Effector CD4-positive, alpha-beta T cell (primary cell): ENCODE measurements at regions not wholly inside any gene's neighbourhood (a gene's known extent, or its start where the extent isn't known, plus 50 kb on each side); places are given as distances from the start of the nearest gene placed in this dataset.

Source experiments
- DNase-seq: peaks from one replicate; pipeline ENCODE4 v3.0.0-alpha.2; 2020

DNA sequence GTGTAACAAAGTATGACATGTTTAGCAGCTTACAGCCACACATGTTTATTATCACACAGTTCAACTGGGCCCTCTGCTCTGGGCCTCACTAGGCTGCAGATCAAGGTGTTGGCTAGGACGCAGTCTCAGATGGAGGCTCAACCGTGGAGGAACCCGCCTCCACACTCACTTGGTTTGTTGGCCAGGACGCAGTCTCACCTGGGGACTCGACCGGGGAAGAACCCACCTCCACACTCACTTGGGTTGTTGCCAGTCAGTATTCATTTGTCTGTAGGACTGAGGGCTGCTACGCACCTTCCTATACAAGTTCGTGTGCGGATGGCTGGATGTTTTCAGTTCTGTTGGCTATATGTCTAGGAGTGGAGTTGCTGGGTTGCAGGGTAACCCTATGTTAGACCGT lies 240.7 kb upstream of the CIBAR2 start:
- DNase-seq: no peak

DNA sequence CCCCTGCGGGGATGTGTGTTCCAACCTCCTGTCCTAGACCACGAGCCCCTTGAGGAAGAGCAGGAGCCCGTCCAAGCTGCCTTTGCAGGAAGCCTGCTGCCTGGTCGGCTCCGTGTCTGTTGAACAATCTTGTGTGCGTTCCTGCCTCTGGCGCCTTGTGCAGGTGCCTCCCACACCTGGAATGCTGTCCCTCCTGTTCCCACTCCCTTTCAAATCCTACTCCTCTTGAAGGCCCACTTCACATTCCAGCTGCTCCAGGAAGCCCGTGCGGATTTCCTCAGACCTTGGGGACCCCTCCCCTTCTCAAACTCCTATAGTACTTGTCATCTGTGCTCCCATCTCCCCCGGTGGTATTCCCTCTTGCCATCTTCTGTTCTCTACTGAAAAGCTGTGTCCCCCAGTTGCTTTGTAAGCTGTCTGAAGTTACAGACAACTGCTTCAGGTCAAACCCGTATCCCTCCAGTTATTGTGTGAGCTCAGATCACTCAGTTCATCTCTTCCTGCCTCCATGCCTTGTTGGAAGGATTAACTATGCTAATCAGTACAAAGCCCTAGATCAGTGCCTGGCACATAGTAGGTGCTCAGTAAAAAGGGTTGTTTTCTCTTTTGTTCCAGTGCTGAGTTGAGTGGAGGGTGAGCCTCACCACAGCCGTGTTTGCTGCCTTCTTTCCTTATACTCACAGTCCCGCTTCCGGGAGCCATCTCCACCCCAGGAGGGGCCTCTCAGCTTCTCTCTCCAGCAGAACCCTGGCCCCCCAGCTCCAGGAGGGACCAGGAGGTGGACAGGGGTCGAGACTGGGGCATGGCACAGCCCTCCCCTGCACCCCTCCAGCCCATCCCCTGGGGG lies 241.8 kb upstream of the CIBAR2 start:
- no peak for DNase-seq

DNA sequence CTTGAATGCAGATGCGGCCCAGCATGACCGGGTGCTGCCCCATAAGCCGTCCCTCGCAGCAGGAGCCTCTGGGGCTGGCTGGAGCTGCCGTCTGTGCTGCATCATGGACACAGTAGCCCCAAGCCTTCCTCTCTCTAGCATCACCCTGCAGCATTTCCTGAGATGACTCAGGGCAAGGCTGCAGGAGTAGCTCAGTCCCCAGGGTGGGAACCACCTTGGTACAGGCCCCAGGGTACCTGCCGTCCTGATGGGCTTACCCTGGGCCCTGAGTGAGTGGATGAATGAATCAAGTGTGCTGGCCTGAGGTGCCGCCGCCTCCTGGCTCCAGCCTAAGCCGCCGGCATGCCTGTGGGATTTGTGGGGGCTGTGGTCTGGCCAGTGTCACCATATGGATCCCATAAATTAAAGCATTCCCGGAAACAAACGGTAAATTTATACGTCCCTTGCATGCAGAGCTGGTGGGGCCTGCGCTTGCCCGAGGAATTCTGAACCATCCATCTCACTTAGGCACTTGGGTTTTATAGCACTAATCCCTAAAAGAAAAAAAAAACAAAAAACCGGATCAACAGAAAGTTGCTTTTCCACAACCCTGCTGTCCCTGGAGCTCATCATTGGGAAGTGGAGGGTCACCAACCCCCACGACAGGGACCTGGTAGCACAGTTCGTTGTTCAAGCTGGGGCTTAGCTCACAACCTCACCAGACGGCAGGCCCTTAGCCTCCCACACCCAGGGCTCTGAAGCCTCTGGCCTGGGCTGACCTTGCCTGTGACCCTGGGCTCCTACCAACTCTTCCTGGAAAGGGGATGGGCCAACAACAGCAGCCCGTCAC lies 242.6 kb upstream of the CIBAR2 start:
- no peak for DNase-seq

DNA sequence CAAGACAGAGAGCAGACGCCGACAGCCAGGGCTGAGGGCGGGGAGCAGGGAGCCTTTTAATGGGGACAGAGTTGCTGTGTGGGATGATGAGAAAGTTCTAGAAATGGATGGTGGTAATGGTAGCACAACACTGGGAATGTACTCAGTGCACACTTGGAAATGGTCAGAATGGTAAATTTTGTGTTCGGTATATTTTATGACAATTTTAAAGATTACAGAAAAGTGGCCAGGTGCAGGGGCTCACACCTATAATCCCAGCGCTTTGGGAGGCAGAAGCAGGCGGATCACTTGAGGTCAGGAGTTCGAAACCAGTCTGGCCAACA lies 243.2 kb upstream of the CIBAR2 start:
- DNase-seq: no peak

GRCh38 chr16:85356157-85356556 lies 243.9 kb upstream of the CIBAR2 start:
- DNase-seq: no peak

GRCh38 chr16:85357323-85357722 lies 245.1 kb upstream of the CIBAR2 start:
- DNase-seq: no peak

GRCh38 chr16:85357924-85358505 lies 245.7 kb upstream of the CIBAR2 start:
- no peak for DNase-seq

DNA sequence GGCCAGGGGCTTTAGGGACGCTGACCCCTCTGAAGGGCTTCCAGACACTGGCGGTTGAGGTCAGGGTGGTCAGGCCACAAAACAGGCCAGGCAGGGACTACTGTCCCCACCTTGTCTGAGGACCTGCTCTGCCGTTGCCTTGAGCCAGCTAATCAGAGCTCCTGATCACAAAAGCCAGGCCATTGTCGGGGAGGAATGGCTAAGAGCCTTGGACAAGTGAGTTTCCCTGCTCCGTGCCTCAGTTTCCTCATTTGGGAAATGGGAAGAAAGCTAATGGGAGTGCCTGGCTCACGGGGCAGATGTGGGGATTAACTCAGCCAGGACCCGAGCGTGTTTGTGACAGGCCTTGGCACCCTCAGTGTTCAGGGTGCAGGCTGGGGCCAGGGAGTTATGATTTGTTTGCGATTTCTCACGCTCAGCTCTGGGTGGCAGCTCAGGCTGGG lies 246.5 kb upstream of the CIBAR2 start:
- DNase-seq: no peak

- no peak for DNase-seq
Observed at GRCh38 chr16:85359147-85359822, 247.0 kb upstream of the CIBAR2 start.

GRCh38 chr16:85360323-85361277 lies 248.3 kb upstream of the CIBAR2 start:
- no peak for DNase-seq

- no peak for DNase-seq
Observed at GRCh38 chr16:85361441-85362118, 249.3 kb upstream of the CIBAR2 start.

DNA sequence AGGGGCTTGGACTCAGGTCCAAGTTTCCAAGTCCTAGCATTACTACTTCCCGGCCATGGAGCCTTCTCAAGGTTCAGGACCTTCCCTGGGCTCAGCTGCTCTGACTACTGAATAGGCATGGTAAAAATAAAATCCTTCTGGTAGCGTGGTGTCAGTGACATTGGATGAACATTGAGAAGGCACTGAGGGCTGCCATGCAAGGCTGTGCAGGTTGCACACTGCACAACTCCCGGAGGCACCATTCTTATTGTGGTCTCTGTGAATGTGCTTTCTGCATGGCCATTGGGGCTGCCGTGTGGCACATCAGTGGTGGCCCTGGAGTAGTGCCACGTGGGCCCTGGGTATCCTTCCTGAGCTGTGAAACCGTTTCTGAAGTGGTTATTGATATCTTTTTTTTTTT lies 250.2 kb upstream of the CIBAR2 start:
- DNase-seq: no peak

GRCh38 chr16:85363427-85363826 lies 249.7 kb upstream of the GSE1 start:
- no peak for DNase-seq

GRCh38 chr16:85363881-85364280 lies 249.2 kb upstream of the GSE1 start:
- no peak for DNase-seq

DNA sequence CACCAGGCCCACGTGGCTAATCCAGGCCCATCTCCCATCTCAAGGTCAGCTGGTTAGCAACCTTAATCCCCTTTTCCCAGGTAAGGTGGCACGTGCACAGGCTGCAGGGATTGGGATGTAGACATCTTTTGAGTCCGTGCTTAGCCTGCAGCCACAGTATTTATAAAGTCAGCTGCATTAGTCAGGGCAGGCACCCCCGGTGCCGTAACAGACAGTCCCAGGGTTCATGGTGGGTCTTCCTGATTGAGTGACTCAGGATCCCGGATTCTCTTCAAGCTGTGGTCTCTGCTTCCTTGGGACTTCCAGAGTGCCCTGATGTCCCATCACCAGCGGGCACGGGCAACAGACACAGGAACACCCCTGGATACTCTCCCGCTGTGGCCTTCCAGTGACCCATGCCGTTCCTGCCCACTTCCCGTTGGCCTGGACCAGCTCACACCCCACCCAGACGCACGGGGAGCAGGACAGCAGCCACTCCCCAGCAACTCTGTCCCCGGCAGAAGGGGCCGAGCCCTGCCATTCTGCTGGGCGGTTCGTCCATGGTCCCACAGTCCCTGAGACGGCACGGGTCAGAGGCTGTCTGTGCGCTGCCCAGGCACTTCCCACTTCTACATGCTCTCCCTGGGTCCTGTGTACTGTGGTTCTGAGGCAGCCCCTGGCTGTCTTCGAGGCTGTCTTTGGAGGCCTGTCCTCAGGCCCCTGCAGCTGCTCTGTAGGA lies 248.6 kb upstream of the GSE1 start:
- no peak for DNase-seq

GRCh38 chr16:85365120-85365519 lies 248.0 kb upstream of the GSE1 start:
- DNase-seq: no peak

- no peak for DNase-seq
Observed at GRCh38 chr16:85366031-85366763, 246.9 kb upstream of the GSE1 start.

DNA sequence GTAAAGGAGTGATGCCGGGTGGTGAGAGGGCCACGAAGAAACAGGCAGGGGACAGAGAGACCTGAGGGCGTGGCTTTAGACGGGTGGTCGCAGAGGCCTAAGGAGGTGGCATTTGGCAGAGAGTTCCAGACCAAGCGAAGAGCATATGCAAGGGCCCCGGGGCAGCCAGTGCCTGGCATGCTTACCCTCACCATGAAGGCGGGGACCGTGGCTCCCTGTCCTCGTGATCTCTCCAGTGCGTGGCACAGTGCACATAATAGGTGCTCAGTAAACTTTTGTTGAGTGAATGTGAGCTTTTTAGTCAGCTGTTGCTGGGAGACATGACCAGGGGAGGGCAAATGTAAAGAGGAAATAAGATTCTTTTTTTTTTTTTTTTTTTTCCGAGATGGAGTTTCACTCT lies 245.6 kb upstream of the GSE1 start:
- DNase-seq: no peak

DNA sequence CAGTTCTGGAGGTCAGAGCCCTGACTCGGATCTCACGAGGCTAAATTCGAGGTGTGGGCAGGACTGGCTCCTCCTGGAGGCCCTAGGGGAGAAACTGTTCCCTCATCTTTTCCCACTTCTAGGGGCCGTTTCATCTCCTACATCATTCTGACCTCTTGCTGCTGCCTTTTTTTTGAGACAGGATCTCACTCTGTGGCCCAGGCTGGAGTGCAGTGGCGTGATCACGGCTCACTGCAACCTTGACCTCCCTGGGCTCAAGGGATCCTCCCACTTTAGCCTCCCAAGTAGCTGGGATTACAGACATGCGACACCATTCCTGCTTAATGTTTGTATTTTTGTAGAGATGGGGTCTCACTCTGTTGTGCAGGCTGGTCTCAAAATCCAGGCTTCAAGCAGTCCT lies 244.1 kb upstream of the GSE1 start:
- DNase-seq: no peak
